HTR-8/SVneo (cell line): ENCODE measurements at regions not wholly inside any gene's neighbourhood (a gene's known extent, or its start where the extent isn't known, plus 50 kb on each side); places are given as distances from the start of the nearest gene placed in this dataset.

Experiments used
- DNase-seq: peaks from one replicate; pipeline ENCODE4 v3.0.0; 2011; ENCODE audit warnings: low spot score, mixed read lengths; ENCODE audit not compliant: insufficient read length
- FAIRE-seq: peaks from 2 replicates; lab custom pipeline; 2011; peaks lifted over from hg19 to GRCh38; lab: Jason Lieb, UNC

DNA sequence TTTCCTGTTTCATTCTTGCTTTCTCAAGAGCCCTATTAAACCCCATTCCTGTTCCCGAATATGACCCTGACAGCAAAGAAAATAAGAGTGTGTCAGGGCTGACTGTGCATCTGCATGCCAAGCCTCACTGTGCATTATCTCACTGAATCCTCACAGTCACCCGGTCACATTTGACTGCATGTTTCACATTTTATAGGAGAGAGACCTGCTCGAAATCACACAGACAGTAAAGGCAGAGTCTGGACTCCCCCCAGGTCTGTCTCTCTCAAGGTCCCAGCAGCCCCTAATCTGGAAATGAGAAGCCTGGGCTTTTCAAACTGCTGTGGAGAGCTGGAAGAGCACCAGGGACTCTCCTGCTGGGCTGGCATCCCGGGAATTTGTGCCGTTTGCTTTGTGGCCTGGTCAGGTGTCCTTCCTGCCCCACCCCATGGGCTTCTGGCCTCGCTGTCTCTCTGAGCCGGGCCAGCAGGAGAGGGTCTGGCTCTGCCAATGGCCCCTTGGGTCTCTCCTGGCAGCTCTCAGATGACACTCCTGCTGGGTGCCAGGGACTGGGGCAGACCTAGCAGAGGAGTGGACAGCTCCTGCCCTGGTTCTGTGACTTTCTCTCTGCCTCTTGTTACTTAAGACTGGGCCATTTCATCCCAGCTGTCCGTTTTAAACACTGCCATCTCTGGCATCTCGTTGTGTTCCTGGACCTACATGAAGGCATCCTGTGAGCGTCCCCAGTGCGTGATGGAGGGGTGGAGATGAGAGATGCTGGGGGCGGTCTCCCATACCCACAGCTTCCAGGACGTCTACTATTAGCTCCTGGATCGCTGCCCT lies 173.6 kb downstream of the ARHGAP12 start:
- DNase-seq (peak; percentile 27), FAIRE-seq (peak; percentile 68)

DNA sequence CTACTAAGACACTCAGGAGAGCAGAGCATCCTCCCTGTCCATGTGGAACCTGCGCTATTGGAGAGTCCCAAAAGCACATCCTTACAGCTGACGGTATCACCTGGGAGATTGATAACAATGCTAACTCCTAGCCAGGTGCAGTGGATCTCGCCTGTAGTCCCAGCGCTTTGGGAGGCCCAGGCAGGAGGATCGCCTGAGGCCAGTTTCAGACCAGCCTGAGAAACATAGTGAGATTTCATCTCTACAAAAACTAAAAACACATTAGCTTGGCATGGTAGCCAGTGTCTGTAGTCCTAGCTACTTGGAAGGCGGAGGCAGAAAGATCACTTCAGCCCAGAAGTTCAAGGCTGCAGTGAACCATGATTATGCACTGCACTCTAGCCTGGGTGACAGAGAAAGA lies 174.9 kb downstream of the ARHGAP12 start:
- DNase-seq (no peak), FAIRE-seq (peak; percentile 33)

DNA sequence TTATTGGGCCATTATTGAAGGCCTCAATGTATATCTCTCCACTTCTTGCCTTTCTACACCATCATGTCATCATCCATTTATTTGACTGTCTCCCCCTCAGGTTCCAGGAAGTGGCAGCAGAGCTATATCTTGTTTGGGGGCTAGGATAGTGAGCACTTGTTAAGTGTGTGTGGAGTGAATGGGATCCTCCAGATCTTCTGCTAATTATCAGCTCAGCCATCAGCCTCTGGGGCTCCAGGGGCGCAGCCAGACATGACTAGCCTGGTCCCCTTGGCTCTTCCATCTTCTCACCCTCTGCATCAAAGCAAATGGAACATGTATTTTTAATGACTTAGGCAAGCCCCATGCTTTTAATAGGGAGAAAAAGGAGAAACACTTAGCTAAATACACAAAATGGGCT lies 176.5 kb downstream of the ARHGAP12 start:
- FAIRE-seq (no peak), DNase-seq (no peak)

DNA sequence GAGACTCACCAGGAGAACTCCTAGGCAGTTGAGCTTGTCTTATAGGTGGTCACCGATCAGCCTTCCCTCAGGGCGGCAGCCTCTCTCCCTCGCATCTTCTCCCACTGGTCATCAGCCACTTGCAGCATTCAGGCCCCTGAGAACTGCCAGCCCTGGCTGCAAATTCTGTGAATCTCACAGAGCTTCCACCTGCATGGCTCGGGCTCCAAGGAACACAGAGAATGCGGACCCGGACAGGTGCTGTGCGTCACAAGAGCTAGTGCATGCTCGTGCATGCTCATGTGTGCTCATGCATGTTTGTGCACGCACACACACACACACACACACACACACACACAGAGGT lies 176.9 kb downstream of the ARHGAP12 start:
- no peak for FAIRE-seq
- no peak for DNase-seq

DNA sequence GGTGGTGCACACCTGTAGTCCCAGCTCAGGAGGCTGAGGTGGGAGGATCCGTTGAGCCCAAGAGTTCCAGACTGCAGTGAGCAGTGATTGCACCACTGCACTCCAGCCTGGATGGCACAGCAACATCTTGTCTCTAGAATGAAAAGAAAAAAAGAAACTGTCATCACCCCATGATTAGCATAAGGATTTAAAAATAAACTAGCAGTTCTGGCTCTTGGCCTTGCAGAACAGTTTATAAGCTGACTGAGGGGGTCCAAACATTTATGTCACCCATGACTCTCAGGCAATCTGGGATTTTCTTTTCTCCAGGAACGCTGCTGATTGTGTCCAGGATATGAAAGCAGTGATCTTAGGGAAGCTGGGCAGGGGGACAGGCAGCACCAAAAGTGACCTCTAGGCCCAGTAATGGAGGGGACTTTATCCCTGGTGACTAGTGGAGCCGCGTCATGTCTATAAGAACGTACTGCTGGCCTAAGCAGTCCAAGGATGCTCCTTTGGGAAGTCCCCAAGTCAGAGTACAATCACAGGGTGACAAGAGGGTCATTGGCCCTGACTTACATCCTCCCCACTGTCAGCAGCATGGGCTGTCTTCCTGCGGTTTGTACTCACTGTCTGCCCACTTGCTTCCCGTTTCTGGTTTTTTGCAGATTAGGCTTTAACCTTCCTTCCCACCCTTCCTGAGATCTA lies 177.4 kb downstream of the ARHGAP12 start:
- FAIRE-seq (no peak), DNase-seq (no peak)

DNA sequence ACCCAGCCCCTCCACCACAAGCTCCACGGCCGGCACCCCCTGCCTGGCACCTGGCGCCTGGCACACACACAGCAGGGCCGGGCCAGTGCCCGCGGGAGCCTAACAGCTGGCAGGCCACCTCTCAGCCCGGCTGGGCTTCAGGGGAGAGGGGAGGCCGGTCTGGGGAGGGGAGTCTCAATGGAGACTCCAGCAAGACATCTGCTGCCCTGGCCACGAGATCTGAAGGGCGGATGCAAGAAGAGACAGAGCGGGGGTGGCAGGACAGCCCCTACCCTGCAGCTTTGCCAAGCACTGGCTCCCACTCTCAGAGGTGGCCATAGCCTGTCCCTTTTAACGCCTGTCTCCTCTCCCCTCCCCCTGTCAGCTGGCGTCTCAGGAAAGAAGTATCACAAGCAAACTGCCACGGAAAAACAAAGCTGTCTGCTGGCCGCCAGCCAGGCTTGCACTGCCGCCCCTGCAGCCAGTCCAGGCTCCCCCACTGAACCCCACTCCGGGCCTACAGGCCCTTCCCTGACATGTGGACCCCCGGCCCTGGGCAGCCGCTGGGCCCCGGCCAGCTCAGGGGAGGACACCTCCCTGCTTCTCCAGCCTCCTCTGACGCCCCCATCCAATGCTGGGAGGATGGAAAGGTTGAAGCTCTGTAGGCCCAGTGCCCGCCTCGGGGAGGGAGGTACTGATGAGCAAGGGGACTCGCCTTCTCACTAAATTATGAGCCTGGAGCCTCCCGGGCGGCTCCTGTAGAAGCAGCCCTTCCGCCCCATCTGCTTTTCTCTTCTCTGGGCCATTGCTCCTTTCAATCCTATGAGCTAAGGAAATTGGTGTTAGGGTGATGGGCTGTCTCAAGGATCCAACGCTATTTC lies 178.4 kb downstream of the ARHGAP12 start:
- no peak for DNase-seq
- FAIRE-seq: no peak

DNA sequence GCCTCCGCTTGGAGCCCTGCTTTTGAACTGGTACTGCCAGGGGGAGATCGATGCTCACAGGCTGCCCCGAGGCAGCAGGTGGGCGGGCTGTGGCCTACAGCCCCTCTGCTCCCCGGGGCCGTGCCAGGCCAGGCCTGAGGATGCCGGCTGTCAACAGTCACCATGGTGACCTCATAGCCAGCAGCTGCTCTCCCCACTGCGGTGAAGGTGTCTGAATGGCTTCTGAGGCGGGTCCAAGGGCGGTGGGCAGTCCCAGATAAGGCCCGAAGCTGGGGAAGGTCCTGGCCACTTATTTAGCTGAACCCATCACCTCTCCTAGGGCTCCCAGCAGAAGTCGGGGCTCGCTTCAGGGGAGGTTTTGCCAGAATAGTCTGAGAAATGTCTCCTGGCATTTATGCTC lies 179.3 kb downstream of the ARHGAP12 start:
- FAIRE-seq: no peak
- DNase-seq: no peak

DNA sequence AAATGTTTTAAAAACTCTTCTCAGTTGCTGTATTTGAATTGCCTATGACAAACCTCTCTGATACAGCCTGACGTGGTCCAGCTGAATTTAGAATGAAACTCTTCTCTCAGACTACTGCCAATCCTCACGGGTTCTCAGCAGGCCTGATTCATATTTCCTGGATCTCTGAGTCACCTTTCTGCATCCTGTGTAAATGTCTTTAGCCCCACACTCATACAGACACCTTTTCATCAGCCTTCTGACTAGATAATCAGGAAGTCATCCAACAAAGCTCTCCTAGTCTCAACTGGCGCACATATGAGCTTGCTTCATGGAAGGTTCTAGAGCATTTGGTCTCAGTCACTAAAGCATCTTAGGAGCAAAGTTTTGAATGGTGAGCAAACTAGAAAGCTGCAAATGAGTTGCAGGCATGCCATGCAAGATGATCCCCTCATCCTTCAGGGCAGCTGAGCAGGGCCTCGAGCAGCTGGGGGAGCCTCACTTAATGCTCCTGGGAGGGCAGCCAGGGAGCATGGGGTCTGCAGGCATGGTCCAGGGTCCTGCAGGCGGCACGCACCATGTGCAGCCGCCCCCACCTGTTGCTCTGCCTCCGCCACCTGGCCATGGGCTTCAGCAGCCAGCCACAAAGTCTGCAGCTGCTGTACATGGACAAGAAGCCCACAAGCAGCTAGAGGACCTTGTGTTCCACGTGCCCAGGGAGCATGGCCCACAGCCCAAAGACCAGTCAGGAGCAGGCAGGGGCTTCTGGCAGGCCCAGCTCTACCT lies 182.8 kb downstream of the ARHGAP12 start:
- DNase-seq (peak; percentile 73), FAIRE-seq (peak; percentile 76)

DNA sequence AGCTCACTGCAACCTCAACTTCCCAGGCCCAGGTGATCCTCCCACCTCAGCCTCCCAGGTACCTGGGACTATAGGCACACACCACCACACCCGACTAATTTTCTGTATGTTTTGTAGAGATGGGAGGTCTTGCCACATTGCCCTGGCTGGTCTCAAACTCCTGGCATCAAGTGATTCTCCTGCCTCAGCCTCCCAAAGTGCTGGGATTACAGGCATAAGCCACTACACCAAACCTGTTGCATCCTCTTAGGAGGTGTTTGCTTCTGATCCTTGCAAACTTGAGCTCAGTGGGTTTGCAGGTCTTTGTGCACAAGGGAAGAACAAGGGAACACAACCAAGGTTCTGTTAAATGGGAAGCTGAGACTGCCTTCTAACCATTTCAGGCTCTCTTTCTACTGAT lies 184.6 kb downstream of the ARHGAP12 start:
- FAIRE-seq (no peak), DNase-seq (no peak)

DNA sequence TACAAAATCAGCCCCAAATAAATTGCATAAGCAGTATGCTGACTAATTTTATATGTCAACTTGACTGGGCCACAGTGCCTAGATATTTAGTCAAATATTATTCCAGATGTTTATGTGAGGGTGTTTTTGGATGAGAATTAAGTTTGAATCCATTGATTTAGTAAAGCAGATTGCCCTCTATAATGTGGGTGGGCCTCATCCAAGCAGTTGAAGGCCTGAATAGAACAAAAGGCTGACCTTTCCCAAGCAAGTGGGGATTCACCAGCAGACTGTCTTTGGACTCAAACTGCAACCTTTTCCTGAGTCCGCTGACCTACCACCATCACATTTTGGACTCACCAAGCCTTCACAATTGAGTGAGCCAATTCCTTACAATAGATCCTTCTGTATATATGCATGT lies 186.4 kb downstream of the ARHGAP12 start:
- DNase-seq: no peak
- FAIRE-seq: no peak

DNA sequence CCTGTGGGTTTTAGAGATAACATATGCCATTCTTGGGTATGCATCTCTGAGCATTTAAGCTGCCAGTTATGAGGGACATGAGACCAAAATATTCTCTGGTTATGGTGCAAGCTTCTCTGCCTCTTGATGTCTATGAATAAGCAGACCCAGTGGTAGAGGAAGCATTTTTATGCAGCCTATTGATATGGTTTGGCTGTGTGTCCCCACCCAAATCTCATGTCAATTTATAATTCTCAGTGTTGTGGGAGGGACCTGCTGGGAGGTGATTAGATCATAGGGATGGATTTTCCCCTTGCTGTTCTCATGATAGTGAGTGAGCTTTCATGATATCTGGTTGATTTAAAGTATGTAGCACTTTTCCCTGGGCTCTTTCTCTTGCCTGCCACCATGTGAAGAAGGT lies 187.2 kb downstream of the ARHGAP12 start:
- DNase-seq: no peak
- FAIRE-seq: no peak

DNA sequence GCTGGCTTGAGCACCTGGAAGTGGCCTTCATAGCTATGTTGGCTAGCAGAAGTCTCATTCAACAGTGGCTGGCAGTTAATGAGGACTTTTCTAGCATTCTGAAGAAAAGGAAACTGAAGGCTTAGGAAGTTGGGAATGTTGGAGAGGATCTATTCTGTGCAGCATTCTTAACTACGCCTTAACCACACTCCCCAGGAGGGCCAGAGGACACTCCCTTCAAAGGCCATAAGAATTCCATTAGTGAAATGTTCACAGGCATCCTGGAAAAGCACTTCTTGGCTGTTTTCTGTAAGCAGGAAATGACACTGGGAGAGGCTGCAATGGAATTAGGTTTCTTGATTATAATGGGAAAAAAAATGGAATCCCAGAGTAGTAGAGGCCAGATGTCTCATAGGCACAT lies 188.9 kb downstream of the ARHGAP12 start:
- FAIRE-seq (no peak), DNase-seq (no peak)

DNA sequence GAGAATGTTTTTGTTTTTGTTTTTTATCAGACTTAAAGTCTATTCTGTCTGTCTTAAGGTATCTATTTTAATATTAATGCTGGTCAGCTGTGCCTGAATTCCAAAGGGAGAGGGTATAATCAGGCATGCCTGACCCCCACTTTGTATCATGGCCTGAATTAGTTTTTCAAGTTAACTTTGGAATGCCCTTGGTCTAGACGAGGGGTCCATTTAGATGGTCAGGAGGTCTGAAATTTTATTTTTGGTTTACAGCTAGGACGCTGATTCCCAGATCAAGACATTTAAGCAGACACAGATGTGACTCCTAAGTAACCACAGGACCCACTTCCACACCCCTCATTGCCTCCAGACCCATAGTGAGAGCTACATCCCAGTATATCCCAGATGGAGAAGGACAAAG lies 189.5 kb downstream of the ARHGAP12 start:
- DNase-seq (no peak), FAIRE-seq (no peak)

DNA sequence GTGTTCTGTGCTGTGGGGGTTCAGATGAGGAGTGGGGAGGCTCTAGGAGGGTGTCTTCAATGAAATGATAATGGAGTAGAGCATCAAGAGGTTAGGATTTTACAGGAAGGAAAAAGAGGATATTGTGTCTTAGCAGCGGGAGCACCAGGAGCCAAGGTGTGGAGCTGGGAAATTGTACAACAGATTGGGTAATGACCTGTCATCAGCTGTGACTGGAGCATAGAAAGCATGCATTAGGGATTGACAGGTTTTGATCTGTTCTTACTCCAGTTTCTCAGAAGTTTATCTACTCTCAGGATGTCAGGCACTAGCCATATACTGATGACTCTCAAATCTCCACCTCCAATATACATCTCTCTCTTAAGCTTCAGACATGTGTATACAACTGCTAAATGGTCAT lies 196.9 kb downstream of the ARHGAP12 start:
- FAIRE-seq: no peak
- DNase-seq: no peak

DNA sequence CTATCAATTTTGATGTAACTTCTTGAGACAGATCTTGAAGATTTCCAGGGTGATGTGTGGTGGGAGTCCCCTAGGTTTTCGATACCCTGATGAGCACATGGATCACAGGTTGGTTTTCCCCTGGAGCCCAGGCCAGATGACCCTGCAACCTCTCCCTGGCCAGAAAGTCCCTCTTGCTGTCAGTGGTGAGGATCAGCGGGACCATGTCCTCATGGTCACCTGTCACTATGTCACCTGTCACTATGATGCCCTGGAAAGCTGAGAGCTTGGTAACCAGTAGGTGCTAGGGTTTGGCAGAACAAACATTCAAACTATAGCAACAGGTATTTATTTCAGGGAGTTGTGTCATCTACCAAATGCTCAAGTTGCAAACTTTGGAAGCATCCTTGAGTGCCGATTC lies 197.9 kb downstream of the ARHGAP12 start:
- FAIRE-seq: no peak

DNA sequence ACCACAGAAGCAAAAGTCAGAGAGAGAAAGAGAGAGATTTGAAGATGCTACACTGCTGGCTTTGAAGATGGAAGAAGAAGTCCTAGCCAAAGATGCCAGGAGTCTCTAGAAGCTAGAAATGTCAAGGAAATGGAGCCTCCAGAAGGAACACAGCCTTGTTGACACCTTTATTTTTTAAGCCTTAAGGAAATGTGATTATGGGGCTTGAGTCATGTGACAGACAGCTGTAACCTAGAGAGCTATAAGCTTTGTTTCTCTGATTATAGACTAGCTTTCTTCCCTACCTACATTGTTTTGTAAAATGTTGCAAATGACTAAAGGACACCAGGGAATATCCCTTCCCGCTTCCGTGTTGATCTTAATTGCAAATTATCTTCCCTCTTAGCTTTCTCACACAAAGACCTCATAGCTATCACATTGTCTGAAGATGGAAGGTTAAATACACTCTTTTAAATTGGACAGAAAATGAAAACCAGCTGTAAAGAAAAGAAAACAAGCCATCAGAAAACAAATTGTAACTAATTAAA lies 199.9 kb downstream of the ARHGAP12 start:
- no peak for FAIRE-seq
- no peak for DNase-seq

More for the DNA sequence above, 197.9 kb downstream of the ARHGAP12 start:
- DNase-seq: no peak

DNA sequence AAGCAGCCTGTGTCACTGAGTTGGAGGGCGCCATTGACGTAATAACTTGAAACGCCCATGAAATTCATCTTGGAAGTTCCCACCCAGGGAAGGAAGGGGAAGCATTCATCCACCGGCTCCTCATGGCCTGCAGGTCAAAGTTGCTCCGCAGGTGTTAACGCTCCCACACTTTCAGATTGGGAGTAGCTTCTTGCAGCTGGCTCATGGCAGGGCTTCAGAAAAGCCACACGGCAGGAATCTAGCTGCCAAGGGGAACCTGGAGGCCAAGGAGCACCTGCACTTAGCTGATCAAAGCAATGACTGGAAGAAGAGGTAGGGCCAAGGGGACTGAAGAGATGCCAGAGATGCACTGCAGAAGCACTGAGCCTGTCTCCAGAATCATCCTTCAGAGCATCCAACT lies 203.2 kb downstream of the ARHGAP12 start:
- FAIRE-seq (peak; percentile 16), DNase-seq (no peak)

DNA sequence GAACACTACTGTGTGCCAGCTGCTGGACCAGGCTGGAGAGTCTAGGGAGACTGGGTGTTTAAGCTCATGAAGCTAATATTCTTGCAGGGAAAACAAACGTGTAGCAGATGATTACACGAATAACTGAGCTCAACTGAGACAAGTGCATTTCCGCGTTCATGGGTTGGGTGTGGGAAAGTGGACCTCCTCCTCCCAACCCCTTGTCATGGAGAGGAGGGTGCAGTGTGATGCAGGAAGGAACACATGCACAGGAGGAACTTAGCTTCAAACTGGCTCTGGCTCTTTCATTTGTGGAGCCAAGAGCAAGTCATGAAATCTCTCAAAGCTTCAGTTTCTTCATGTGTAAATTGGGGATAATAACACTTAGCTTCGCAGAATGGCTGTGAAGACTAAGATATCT lies 204.3 kb downstream of the ARHGAP12 start:
- peak; percentile 57 for FAIRE-seq
- DNase-seq: no peak

DNA sequence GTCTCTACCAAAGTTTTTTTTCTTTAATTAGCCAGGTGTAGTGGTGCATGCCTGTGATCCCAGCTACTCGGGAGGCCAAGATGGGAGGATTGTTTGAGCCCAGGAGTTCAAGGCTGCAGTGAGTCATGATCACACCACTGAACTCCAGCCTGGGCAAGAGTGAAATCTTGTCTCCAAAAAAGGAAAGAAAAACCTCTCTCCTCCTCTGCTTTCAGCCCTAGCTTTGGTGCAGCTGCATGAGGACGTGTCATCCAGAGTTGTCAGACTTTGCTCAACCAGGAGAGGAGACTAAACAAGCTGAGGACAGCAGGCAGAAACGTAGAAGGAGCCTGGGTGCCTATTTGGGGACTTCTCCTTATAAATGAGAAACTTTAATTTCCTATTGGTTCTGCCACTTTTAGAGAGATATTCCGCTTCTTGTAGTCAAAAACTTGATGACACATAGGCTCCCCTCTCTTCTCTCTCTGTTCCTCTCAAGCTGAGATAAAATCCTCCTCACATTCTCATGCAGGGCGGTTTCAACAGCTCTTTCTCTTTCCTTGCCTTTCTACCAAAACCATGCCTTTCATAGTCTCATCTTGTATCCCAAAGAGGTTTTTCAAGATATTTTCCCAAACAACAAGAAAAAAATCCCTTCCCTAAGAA lies 205.4 kb downstream of the ARHGAP12 start:
- DNase-seq (no peak), FAIRE-seq (no peak)

DNA sequence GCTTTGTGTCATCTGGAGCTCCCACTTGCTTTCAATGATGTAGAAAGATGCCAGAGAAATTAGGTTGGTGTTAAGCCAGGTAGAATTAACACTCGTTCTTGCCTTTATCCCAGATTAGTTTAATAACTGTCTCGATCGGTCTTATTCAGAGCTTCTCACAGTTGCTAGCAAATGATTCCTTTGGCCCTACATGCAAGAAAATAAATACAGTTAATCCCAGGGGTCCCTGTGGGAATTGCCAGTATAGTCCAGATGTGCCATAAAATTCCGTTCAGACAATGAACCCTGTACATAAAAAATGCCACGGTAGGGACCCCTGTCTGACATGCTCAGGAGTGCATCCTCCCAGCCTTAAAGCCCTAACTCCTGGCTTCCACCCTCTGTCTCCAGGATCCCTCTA lies 207.5 kb downstream of the ARHGAP12 start:
- no peak for DNase-seq
- FAIRE-seq: no peak
